HG02763 (cell line): ENCODE measurements at regions not wholly inside any gene's neighbourhood (a gene's known extent, or its start where the extent isn't known, plus 50 kb on each side); places are given as distances from the start of the nearest gene placed in this dataset.

ENCODE experiments used
- ATAC-seq: cut with Tn5 transposase; IDR thresholded peaks from one replicate; pipeline ENCODE4 v1.9.1; 2021; ENCODE audit warnings: mild to moderate bottlenecking, moderate library complexity; ENCODE audit not compliant: unreplicated experiment

GRCh38 chr10:108465871-108466641 lies 1301.5 kb upstream of the SORCS1 start:
- ATAC-seq: no peak

GRCh38 chr10:108462005-108462404 lies 1297.5 kb upstream of the SORCS1 start:
- ATAC-seq: no peak

GRCh38 chr10:108454793-108455192 lies 1290.3 kb upstream of the SORCS1 start:
- ATAC-seq: no peak

DNA sequence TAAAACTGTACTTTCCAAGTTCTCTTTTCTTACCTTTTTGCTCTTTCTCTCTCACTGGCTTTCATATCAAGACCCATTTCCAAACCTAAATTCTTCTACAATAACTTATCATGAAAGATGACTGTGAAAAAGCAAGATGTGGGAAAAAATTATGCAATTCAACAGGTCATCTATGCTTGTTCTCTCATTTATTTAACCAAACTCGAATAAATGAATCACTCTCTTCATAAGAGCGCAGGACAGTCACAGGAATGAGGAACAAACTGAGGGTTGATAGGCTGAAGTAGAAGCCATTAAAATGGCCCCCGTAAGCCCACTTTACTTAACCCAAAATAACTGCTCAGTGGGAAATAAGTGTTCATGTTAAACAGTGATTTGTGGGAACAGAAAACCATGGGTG lies 1289.7 kb upstream of the SORCS1 start:
- ATAC-seq: no peak

GRCh38 chr10:108453166-108453565 lies 1288.7 kb upstream of the SORCS1 start:
- no peak for ATAC-seq

DNA sequence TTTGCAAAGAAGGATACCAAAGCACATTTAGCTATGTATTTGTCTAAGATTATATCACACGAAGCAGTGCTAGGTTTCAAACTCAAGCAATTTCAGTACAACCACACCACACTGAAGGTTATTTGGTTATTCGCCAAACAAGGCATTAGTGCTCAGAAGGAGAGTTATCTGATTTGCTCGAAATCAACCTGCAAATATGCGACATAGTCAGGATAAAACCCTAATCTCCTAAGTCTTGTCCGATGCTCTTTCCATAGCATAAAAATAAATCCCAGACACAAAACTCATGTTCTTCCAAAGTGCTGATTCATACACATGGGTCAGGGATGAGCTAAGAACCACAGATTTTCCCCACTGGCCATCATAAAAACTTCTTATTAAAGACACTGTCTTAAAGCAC lies 1288.0 kb upstream of the SORCS1 start:
- no peak for ATAC-seq

DNA sequence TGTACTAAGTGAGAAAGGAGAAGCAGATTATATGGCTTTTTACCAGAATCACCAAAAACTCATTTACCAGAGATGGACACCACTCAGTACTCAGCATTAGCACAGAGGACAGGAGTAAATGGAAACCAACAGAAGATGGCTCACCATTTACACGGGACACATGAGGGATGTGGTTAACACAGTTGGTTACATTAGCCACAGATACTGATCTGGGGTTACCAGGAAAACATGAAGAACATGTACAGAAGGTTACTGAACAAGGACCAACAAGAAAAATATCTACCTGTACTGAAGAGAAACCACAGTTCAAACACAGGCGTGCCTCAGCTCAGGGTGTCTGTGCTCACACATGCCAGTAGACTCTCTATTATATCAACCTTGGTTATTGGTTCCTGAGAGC lies 1285.8 kb upstream of the SORCS1 start:
- ATAC-seq: no peak

GRCh38 chr10:108445746-108446145 lies 1281.2 kb upstream of the SORCS1 start:
- ATAC-seq: no peak

- ATAC-seq: no peak
Observed at GRCh38 chr10:108443636-108444035, 1279.1 kb upstream of the SORCS1 start.

DNA sequence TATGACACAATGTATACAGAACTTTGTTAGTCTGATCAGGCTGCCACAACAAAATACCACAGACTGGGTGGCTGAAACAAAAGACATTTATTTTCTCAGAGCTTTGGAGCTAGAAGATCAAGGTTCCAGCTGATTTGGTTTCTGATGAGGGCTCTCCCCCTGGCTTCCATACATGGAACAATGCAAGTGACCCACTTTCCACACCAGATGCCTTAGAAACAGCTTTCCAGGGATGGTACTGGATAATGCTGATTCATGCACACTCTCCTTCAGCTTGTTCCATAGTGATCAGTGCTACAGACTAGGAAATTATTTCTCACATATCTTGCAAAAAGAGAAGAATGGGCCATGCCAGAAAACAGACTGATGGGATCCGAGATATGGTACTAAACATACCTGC lies 1274.9 kb upstream of the SORCS1 start:
- ATAC-seq: no peak

DNA sequence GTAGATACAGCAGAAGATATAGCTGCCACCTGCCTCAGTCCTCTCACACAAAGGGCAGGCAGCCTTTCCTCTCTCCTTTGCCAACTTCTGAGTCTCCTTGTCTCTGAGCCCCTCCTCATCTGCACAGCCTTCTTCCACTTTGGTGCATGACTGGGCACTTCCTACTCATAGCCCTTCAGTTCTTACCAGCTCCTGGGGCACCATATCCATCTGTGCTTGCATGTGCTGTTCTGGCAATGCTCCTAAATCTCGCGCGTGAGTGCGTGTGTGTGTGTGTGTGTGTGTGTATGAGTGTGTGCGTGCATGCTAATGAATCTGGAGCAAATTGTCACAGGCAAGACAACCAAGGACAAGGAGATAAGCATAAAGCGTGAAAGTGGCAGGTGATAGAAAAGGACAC lies 1271.6 kb upstream of the SORCS1 start:
- ATAC-seq: no peak

- no peak for ATAC-seq
Observed at GRCh38 chr10:108434559-108435252, 1270.2 kb upstream of the SORCS1 start.

DNA sequence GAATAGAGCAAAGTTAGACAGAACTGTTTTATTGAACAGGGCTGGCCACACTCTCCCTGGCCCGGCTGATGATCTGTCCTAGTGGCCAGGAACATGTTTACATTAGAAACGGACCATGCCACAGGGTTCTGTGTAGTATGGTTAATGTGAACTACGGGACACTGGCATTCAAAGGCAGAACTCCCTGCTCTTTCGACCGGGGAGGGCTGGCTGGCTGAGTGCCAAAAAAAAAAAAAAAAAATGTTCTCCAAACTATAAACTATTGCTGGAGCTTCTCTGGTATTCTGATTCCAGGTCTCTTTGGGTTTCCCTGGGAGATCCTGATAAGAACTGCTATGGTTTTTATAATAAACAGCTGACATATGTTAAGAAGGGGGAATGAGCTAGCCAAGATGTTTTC lies 1262.6 kb upstream of the SORCS1 start:
- ATAC-seq: no peak

GRCh38 chr10:108425283-108425964 lies 1260.9 kb upstream of the SORCS1 start:
- no peak for ATAC-seq

DNA sequence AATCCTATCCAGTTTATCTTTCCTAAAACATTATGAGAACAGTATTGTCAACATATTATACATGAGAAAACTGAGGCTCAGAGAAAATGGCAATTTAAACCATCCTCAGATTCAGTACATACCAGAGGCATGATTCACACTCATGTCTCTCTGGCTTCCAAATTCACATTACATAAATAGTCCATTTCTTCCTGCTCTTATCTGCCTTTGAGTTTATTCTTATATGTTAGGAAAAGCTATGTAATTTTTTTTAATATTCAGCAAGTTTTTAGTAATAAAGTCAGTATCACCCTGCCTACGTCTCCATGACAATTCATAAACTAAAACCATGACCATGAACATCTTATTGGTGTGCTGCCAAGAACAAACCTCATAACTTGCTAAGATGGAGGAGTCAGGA lies 1260.2 kb upstream of the SORCS1 start:
- ATAC-seq: no peak

DNA sequence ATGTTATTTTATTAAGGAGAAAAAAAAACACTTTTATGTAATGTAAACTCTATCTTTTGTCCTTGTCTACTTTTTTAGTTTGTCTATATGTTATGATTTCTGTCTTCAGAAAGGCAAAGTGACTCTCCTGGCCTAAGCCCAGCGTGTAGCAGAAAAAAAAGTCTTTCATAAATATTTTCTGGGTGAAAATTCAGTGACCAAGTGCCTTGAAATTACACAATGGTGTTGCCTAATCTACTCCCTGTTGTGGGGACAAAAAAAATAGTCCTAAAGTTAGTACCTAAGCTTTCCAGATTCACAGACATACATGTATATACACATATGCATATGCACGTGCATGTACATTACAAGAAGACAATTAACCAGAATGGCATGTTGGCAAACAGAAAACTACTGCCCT lies 1257.8 kb upstream of the SORCS1 start:
- no peak for ATAC-seq

- no peak for ATAC-seq
Observed at GRCh38 chr10:108421266-108421665, 1256.8 kb upstream of the SORCS1 start.

DNA sequence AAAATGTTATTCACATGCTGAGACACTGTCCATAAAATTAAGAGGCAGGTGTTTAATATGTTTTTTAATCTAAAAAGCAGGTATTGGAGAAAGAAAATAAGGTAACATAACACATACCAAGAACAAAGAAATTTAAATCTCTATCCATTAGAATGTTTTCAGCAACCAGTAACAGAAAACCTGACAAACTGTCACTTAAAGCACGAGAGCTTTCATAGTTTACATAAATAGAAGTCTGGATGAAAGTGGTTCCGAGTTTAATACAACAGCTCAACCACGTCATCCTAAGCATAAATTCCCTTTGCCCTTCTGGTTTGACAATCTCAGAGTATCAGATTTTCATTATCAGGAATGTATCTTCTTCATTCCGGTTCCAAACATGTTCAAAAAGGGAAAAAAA lies 1249.4 kb upstream of the SORCS1 start:
- ATAC-seq: no peak

GRCh38 chr10:108412323-108412722 lies 1247.8 kb upstream of the SORCS1 start:
- ATAC-seq: no peak

GRCh38 chr10:108411894-108412293 lies 1247.4 kb upstream of the SORCS1 start:
- no peak for ATAC-seq

GRCh38 chr10:108411206-108411605 lies 1246.7 kb upstream of the SORCS1 start:
- ATAC-seq: no peak

GRCh38 chr10:108410236-108410635 lies 1245.7 kb upstream of the SORCS1 start:
- no peak for ATAC-seq
